H9 (cell line): ENCODE measurements at regions not wholly inside any gene's neighbourhood (a gene's known extent, or its start where the extent isn't known, plus 50 kb on each side); places are given as distances from the start of the nearest gene placed in this dataset.

Source experiments
- DNase-seq: peaks from one replicate; pipeline ENCODE4 v3.0.0-alpha.2; 2017
- H2AFZ ChIP-seq: one replicate; pipeline ENCODE4 v1.6.1; 2013; ENCODE audit warnings: mild to moderate bottlenecking, low read length, control low read depth, moderate library complexity
- H2AK5ac ChIP-seq: 2 replicates; pipeline ENCODE4 v1.6.1; 2013; ENCODE audit warnings: low read length, control low read depth, mixed read lengths; ENCODE audit not compliant: insufficient read length
- H2BK120ac ChIP-seq: one replicate; pipeline ENCODE4 v1.6.1; 2013; ENCODE audit warnings: low read depth, mild to moderate bottlenecking, low read length, control low read depth, inconsistent platforms; ENCODE audit not compliant: poor library complexity, severe bottlenecking
- H2BK12ac ChIP-seq: 2 replicates; pipeline ENCODE4 v1.6.1; 2013; ENCODE audit warnings: low read length, control low read depth, mixed read lengths, low read depth; ENCODE audit not compliant: insufficient read length
- H2BK15ac ChIP-seq: 2 replicates; pipeline ENCODE4 v1.6.1; 2013; ENCODE audit warnings: low read depth, low read length, control low read depth
- H2BK20ac ChIP-seq: one replicate; pipeline ENCODE4 v1.6.1; 2013; ENCODE audit warnings: low read depth, mild to moderate bottlenecking, low read length, control low read depth, inconsistent platforms; ENCODE audit not compliant: poor library complexity, severe bottlenecking
- H2BK5ac ChIP-seq: 2 replicates; pipeline ENCODE4 v1.6.1; 2013; ENCODE audit warnings: low read length, control low read depth, mixed read lengths; ENCODE audit not compliant: insufficient read length
- H3K14ac ChIP-seq: 2 replicates; pipeline ENCODE4 v1.6.1; 2013; ENCODE audit warnings: low read length, control low read depth; ENCODE audit not compliant: insufficient read depth
- H3K18ac ChIP-seq: 2 replicates; pipeline ENCODE4 v1.6.1; 2013; ENCODE audit warnings: low read depth, mild to moderate bottlenecking, mixed read lengths, low read length, control low read depth; ENCODE audit not compliant: insufficient read length
- H3K23ac ChIP-seq: 2 replicates; pipeline ENCODE4 v1.6.1; 2013; ENCODE audit warnings: low read length, control low read depth, mixed read lengths, low read depth; ENCODE audit not compliant: insufficient read length
- H3K23me2 ChIP-seq: 2 replicates; pipeline ENCODE4 v1.6.1; 2013; ENCODE audit warnings: low read depth, mild to moderate bottlenecking, mixed read lengths, low read length, control low read depth; ENCODE audit not compliant: insufficient read length, poor library complexity, severe bottlenecking
- H3K27ac ChIP-seq: 2 replicates; pipeline ENCODE4 v1.5.1; 2013; ENCODE audit warnings: low read length, control low read depth, mixed read lengths, low read depth; ENCODE audit not compliant: insufficient read length
- H3K27me3 ChIP-seq: 2 replicates; pipeline ENCODE4 v1.6.1; 2013; ENCODE audit warnings: low read length, control low read depth, inconsistent platforms; ENCODE audit not compliant: insufficient read depth
- H3K4ac ChIP-seq: 2 replicates; pipeline ENCODE4 v1.6.1; 2013; ENCODE audit warnings: low read depth, mild to moderate bottlenecking, control low read depth, inconsistent platforms, low read length, moderate library complexity
- H3K4me1 ChIP-seq: 2 replicates; pipeline ENCODE4 v1.6.1; 2013; ENCODE audit warnings: low read length, control low read depth, inconsistent platforms; ENCODE audit not compliant: insufficient read depth
- H3K4me2 ChIP-seq: 2 replicates; pipeline ENCODE4 v1.6.1; 2013; ENCODE audit warnings: low read length, control low read depth, mixed read lengths; ENCODE audit not compliant: insufficient read length, insufficient read depth
- H3K56ac ChIP-seq: 2 replicates; pipeline ENCODE4 v1.6.1; 2013; ENCODE audit warnings: low read depth, mild to moderate bottlenecking, mixed read lengths, low read length, control low read depth; ENCODE audit not compliant: insufficient read length
- H3K79me1 ChIP-seq: 2 replicates; pipeline ENCODE4 v1.6.1; 2013; ENCODE audit warnings: low read depth, mild to moderate bottlenecking, moderate library complexity, low read length, control low read depth, inconsistent platforms; ENCODE audit not compliant: insufficient read depth, poor library complexity, severe bottlenecking
- H3K79me2 ChIP-seq: 2 replicates; pipeline ENCODE4 v1.6.1; 2013; ENCODE audit warnings: low read length, control low read depth, inconsistent platforms; ENCODE audit not compliant: insufficient read depth
- H3K9ac ChIP-seq: 2 replicates; pipeline ENCODE4 v1.6.1; 2013; ENCODE audit warnings: low read length, control low read depth, mixed read lengths; ENCODE audit not compliant: insufficient read length; ENCODE audit errors: extremely low read depth
- H3K9me3 ChIP-seq: one replicate; pipeline ENCODE4 v1.6.1; 2013; ENCODE audit warnings: low read depth, low read length, inconsistent platforms; ENCODE audit not compliant: control insufficient read depth
- H3T11ph ChIP-seq: one replicate; pipeline ENCODE4 v1.6.1; 2013; ENCODE audit warnings: mild to moderate bottlenecking, low read length, control low read depth, inconsistent platforms
- H4K20me1 ChIP-seq: one replicate; pipeline ENCODE4 v1.6.1; 2013; ENCODE audit not compliant: control insufficient read depth, insufficient read length, insufficient read depth
- H4K5ac ChIP-seq: 2 replicates; pipeline ENCODE4 v1.6.1; 2013; ENCODE audit warnings: low read depth, mild to moderate bottlenecking, mixed read lengths, low read length, control low read depth; ENCODE audit not compliant: insufficient read length
- H4K8ac ChIP-seq: replicated peaks from 2 replicates; pipeline ENCODE4 v1.6.1; 2013; ENCODE audit warnings: low read length, control low read depth, mixed read lengths, low read depth; ENCODE audit not compliant: insufficient read length
- H4K91ac ChIP-seq: 2 replicates; pipeline ENCODE4 v1.6.1; 2013; ENCODE audit warnings: low read depth, mild to moderate bottlenecking, moderate library complexity, mixed read lengths, low read length, control low read depth; ENCODE audit not compliant: insufficient read length
- H3K27ac Mint-ChIP-seq, 3 experiments: 2 replicates in 2 of 3; 3 replicates in 1 of 3; pipeline ENCODE4 v1.8.0; 2020 to 2021; ENCODE audit warnings: mixed read lengths in 3 of 3, mild to moderate bottlenecking in 1 of 3, moderate library complexity in 1 of 3
- H3K27me3 Mint-ChIP-seq: 2 replicates; pipeline ENCODE4 v1.8.0; 2021; ENCODE audit warnings: low read depth, mild to moderate bottlenecking, moderate library complexity, mixed read lengths
- H3K36me3 Mint-ChIP-seq, 3 experiments: 2 replicates in 2 of 3; 3 replicates in 1 of 3; pipeline ENCODE4 v1.8.0; 2020 to 2021; ENCODE audit warnings: low read depth in 3 of 3, mixed read lengths in 3 of 3; ENCODE audit not compliant: insufficient read depth in 1 of 3
- H3K4me1 Mint-ChIP-seq, 2 experiments: 2 replicates each; pipeline ENCODE4 v1.8.0; 2020; ENCODE audit warnings: mixed read lengths in 2 of 2
- H3K4me3 Mint-ChIP-seq, 2 experiments: 2 replicates in 1 of 2; 3 replicates in 1 of 2; pipeline ENCODE4 v1.8.0; 2020 to 2021; ENCODE audit warnings: mild to moderate bottlenecking in 2 of 2, mixed read lengths in 2 of 2, moderate library complexity in 1 of 2
- H3K9me3 Mint-ChIP-seq, 2 experiments: 2 replicates in 1 of 2; 3 replicates in 1 of 2; pipeline ENCODE4 v1.8.0; 2020; ENCODE audit warnings: mild to moderate bottlenecking in 2 of 2, mixed read lengths in 2 of 2, moderate library complexity in 1 of 2
- WGBS: extraction: QIAGEN DNeasy Blood & Tissue Kit; methylation state at CpG from one replicate; pipeline ENCODE4 v1.1.7; 2013; ENCODE audit warnings: missing lambda C conversion rate, low lambda C conversion rate, mixed read lengths; ENCODE audit not compliant: insufficient read length; ENCODE audit errors: extremely low coverage; 5-methylcytosine and 5-hydroxymethylcytosine counted together
- TF ChIP-seq, protein P1 (sequence below): fragments of 200-600 bp; sonication (generic); conservative IDR thresholded peaks from 3 replicates; pipeline ENCODE4 v1.8.0; 2021; ENCODE audit warnings: antibody characterized with exemption, mild to moderate bottlenecking

DNA sequence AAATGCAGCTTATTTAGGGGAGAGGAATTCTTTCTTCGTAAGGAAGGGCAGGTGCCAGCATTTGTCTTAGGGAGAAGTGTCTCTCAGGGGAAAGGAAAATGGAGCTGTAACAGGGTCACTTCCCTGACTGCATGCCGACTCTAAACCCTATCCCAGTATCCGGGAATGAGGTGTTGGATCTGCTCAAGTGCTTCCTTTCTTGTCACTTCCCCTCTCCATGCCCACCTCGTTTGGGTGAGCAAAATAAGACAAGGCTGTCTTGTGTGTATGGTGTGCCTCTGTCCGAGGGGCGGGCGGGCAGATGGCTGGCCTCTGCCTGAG, 230.1 kb upstream of the TPM1 start:
- no peak overlapping the region for H4K8ac ChIP-seq
- H3K27ac ChIP-seq = no peak overlapping the region
- H2BK120ac ChIP-seq = no peak overlapping the region
- no peak overlapping the region for H2BK12ac ChIP-seq
- H3K9ac ChIP-seq = no peak overlapping the region
- no peaks in the 10 kb centered on the region for H3K23me2 ChIP-seq
- Mint-ChIP-seq H3K27ac (no peak overlapping the region), H3K36me3 (no peaks in the 10 kb centered on the region; a peak in 1 of 7 replicates), H3K27me3 (peaks cover 26% of the 10 kb centered on the region), H3K9me3 (no peaks in the 10 kb centered on the region), H3K4me3 (no peak overlapping the region), H3K4me1 (peaks cover 12 to 22% of the 10 kb centered on the region in 2 experiments)
- H3K27me3 ChIP-seq = no peaks in the 10 kb centered on the region
- H2BK5ac ChIP-seq = no peak overlapping the region
- H3K4ac ChIP-seq = no peak overlapping the region
- DNase-seq = no peak
- no peak overlapping the region for H4K5ac ChIP-seq
- no peak overlapping the region for H3K4me2 ChIP-seq
- no peaks in the 10 kb centered on the region for H3K4me1 ChIP-seq
- H3T11ph ChIP-seq = no peak overlapping the region
- no peak overlapping the region for H2AFZ ChIP-seq
- H4K91ac ChIP-seq = no peak overlapping the region
- H3K9me3 ChIP-seq = no peaks in the 10 kb centered on the region
- no peak overlapping the region for H2BK15ac ChIP-seq
- TF ChIP-seq, protein P1, sequence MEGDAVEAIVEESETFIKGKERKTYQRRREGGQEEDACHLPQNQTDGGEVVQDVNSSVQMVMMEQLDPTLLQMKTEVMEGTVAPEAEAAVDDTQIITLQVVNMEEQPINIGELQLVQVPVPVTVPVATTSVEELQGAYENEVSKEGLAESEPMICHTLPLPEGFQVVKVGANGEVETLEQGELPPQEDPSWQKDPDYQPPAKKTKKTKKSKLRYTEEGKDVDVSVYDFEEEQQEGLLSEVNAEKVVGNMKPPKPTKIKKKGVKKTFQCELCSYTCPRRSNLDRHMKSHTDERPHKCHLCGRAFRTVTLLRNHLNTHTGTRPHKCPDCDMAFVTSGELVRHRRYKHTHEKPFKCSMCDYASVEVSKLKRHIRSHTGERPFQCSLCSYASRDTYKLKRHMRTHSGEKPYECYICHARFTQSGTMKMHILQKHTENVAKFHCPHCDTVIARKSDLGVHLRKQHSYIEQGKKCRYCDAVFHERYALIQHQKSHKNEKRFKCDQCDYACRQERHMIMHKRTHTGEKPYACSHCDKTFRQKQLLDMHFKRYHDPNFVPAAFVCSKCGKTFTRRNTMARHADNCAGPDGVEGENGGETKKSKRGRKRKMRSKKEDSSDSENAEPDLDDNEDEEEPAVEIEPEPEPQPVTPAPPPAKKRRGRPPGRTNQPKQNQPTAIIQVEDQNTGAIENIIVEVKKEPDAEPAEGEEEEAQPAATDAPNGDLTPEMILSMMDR = no peak
- no peaks in the 10 kb centered on the region for H3K79me2 ChIP-seq
- H3K79me1 ChIP-seq = no peaks in the 10 kb centered on the region
- H2BK20ac ChIP-seq = no peak overlapping the region
- no peak overlapping the region for H2AK5ac ChIP-seq
- no peak overlapping the region for H3K23ac ChIP-seq
- H3K14ac ChIP-seq = no peak overlapping the region
- no CpG with 5 or more reads among the region's 7 CpGs for WGBS
- no peak overlapping the region for H3K18ac ChIP-seq
- H4K20me1 ChIP-seq = no peaks in the 10 kb centered on the region
- H3K56ac ChIP-seq = no peak overlapping the region
